Heart left ventricle (tissue), 16 donors: ENCODE measurements at regions not wholly inside any gene's neighbourhood (a gene's known extent, or its start where the extent isn't known, plus 50 kb on each side); places are given as distances from the start of the nearest gene placed in this dataset.

Source experiments
- ATAC-seq, 4 donors: fragments of 200-7000 bp; cut with Tn5 transposase; one replicate each; pipeline ENCODE4 v1.9.1; 2020 to 2022; ENCODE audit warnings: moderate library complexity in 4 of 4, mild to moderate bottlenecking in 3 of 4, moderate number of reproducible peaks in 1 of 4
- DNase-seq, 5 donors: peaks; one replicate each; pipeline ENCODE4 v3.0.0-alpha.2; 2020
- H3K27ac ChIP-seq, 12 donors: fragments of 200-600 bp; sonication (generic) in 4 of 12; one replicate each; pipeline versions ENCODE4 v1.5.0 to v1.8.0; 2016 to 2022; ENCODE audit warnings: mild to moderate bottlenecking in 2 of 12
- H3K27me3 ChIP-seq, 9 donors: fragments of 200-600 bp; sonication (generic) in 2 of 9; one replicate each; pipeline versions ENCODE4 v1.5.1 to v1.8.0; 2016 to 2022; ENCODE audit warnings: mild to moderate bottlenecking in 3 of 9
- H3K36me3 ChIP-seq, 9 donors: fragments of 200-600 bp; sonication (generic) in 2 of 9; one replicate each; pipeline versions ENCODE4 v1.5.0 to v1.8.0; 2018 to 2022; ENCODE audit warnings: mild to moderate bottlenecking in 2 of 9
- H3K4me1 ChIP-seq, 12 donors: fragments of 200-600 bp; sonication (generic) in 4 of 12; one replicate each; pipeline versions ENCODE4 v1.5.0 to v1.8.0; 2016 to 2022; ENCODE audit warnings: mild to moderate bottlenecking in 3 of 12
- H3K4me3 ChIP-seq, 12 donors: fragments of 200-600 bp; sonication (generic) in 4 of 12; one replicate each; pipeline versions ENCODE4 v1.5.0 to v1.8.0; 2017 to 2022; ENCODE audit warnings: mild to moderate bottlenecking in 9 of 12, moderate library complexity in 4 of 12
- H3K9me3 ChIP-seq, 12 donors: fragments of 200-600 bp; sonication (generic) in 4 of 12; one replicate each; pipeline versions ENCODE4 v1.5.0 to v1.8.0; 2016 to 2022; ENCODE audit warnings: mild to moderate bottlenecking in 1 of 12
- POLR2A ChIP-seq, 2 donors: fragments of 450-650 bp; IDR thresholded peaks; one replicate each; pipeline ENCODE4 v1.6.1; 2017; ENCODE audit warnings: antibody characterized with exemption in 2 of 2, mild to moderate bottlenecking in 2 of 2, moderate library complexity in 2 of 2
- WGBS, 4 donors: extraction: QIAGEN DNeasy Blood & Tissue Kit in 2 of 4; methylation state at CpG; one replicate each; pipeline versions ENCODE4 v1.1.5 to v1.1.7; 2013 to 2018; 5-methylcytosine and 5-hydroxymethylcytosine counted together
- intact Hi-C, 10 donors: fragments of 100-400 bp; cut with DNase I; formaldehyde crosslinking; loops; one replicate each; pipeline versions ENCODE4 v1.11.1 to v1.14.2; 2022
- TF ChIP-seq, protein P1 (sequence below), 12 donors: fragments of 200-600 bp; sonication (generic) in 4 of 12; IDR thresholded peaks; one replicate each; pipeline versions ENCODE4 v1.5.0 to v1.8.0; 2018 to 2022; ENCODE audit warnings: antibody characterized with exemption in 12 of 12, mild to moderate bottlenecking in 5 of 12
- donor health status: ischemic (EF 13 %, LVEDD 7.1; RV severe dilation, severe dysfunction).
- donor health status: healthy with polysubstance abuse.
- donor health status: DM: no; HTN: yes; CAD: no.
- donor health status: DM: no; HTN: no; CAD: no.
- donor health status: ischemic (EF 25% LVEDD 6.9; RV normal size, moderate dysfunction).
- donor health status: ischemic (EF 25% LVEDD 5.7; RV mildly dilated, moderate dysfunction).
- donor health status: healthy.
- donor health status: DM: yes; HTN: yes; CAD: no.
- donor health status: ischemic (EF 35%, LVEDD 5.7; RV mildly dilated, moderate dysfunction).
- donor health status: nonischemic (EF 11% LVEDD 7.7; RV severe dilation, severe dysfunction).
- donor health status: DM: yes; HTN: yes; CAD: no.
- donor health status: PGD.
- donor health status: ischemic (EF 29% LVEDD 5.4; RV normal size, mild dysfunction).
- donor health status: nonischemic (EF 23%, LVEDD 6.1; RV moderate dilation, normal function).

GRCh38 chr15:94602754-94603470 is 371.6 kb downstream of the MCTP2 start:
- WGBS, 4 donors = 34 to 41% (median 36%) methylated on average over 8 of the region's 8 CpGs
- ATAC-seq (no peak), DNase-seq (no peak)
- H3K27ac ChIP-seq = no peak overlapping the region
- H3K4me1 ChIP-seq = peaks cover 0 to 14% (median 0%) of the 10 kb centered on the region in 12 donors
- H3K36me3 ChIP-seq = no peaks in the 10 kb centered on the region
- H3K27me3 ChIP-seq = no peaks in the 10 kb centered on the region
- intact Hi-C loops = no loop called here
- no peak overlapping the region for H3K4me3 ChIP-seq
- H3K9me3 ChIP-seq = no peaks in the 10 kb centered on the region
- TF ChIP-seq, protein P1, sequence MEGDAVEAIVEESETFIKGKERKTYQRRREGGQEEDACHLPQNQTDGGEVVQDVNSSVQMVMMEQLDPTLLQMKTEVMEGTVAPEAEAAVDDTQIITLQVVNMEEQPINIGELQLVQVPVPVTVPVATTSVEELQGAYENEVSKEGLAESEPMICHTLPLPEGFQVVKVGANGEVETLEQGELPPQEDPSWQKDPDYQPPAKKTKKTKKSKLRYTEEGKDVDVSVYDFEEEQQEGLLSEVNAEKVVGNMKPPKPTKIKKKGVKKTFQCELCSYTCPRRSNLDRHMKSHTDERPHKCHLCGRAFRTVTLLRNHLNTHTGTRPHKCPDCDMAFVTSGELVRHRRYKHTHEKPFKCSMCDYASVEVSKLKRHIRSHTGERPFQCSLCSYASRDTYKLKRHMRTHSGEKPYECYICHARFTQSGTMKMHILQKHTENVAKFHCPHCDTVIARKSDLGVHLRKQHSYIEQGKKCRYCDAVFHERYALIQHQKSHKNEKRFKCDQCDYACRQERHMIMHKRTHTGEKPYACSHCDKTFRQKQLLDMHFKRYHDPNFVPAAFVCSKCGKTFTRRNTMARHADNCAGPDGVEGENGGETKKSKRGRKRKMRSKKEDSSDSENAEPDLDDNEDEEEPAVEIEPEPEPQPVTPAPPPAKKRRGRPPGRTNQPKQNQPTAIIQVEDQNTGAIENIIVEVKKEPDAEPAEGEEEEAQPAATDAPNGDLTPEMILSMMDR (IDR thresholded peaks at IDR 0.05) = no peak
- no peak for TF ChIP-seq POLR2A (IDR thresholded peaks at IDR 0.05)

GRCh38 chr15:94606286-94606685 is 374.9 kb downstream of the MCTP2 start:
- H3K4me1 ChIP-seq = peaks cover 0 to 20% (median 0%) of the 10 kb centered on the region in 12 donors
- no peaks in the 10 kb centered on the region for H3K27me3 ChIP-seq
- H3K4me3 ChIP-seq = no peak overlapping the region
- no peak overlapping the region for H3K27ac ChIP-seq
- ATAC-seq (no peak), DNase-seq (no peak)
- no peaks in the 10 kb centered on the region for H3K9me3 ChIP-seq
- no peaks in the 10 kb centered on the region for H3K36me3 ChIP-seq
- intact Hi-C loops = no loop called here
- no peak for TF ChIP-seq POLR2A (IDR thresholded peaks at IDR 0.05)
- TF ChIP-seq, protein P1 (IDR thresholded peaks at IDR 0.05) = no peak

GRCh38 chr15:94607176-94607654 is 375.9 kb downstream of the MCTP2 start:
- H3K27ac ChIP-seq = peak overlapping the region in 6 of 12 donors; percentile 14 to 55 (median 24)
- WGBS, 4 donors = 40 to 52% (median 43%) methylated on average over 7 of the region's 7 CpGs
- DNase-seq (peak; percentile 37 to 64 (median 43)), ATAC-seq (peak; percentile 55 to 81 (median 68))
- H3K4me3 ChIP-seq = no peak overlapping the region
- no peaks in the 10 kb centered on the region for H3K36me3 ChIP-seq
- H3K9me3 ChIP-seq = no peaks in the 10 kb centered on the region
- intact Hi-C loops = no loop called here
- TF ChIP-seq, protein P1 (IDR thresholded peaks at IDR 0.05) = no peak
- no peak for TF ChIP-seq POLR2A (IDR thresholded peaks at IDR 0.05)
- peaks cover 0 to 20% (median 0%) of the 10 kb centered on the region in 12 donors for H3K4me1 ChIP-seq
- no peaks in the 10 kb centered on the region for H3K27me3 ChIP-seq

DNA sequence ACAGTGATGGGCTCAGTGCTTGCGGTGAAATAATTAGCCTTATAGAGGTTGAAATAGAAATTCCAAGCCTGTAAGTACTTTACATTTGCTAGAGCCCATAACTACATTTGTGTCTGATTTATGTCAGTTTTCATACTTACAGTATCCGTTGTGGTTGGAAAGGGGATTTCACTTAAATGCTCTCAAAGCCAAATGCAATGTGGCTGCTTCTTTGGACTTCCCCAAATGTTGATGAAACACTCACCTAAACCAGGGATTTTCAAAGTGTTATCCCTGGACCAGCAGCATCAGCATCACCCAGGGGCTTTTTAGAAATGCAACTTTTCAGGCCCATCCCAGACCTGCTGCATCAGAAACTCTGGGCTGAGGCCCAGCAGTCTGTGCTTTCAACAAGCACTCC is 378.7 kb downstream of the MCTP2 start:
- peaks cover 0 to 20% (median 0%) of the 10 kb centered on the region in 12 donors for H3K4me1 ChIP-seq
- WGBS, 4 donors = 38 to 47% (median 43%) methylated on average over 2 of the region's 2 CpGs
- no peak for ATAC-seq
- DNase-seq = no peak
- TF ChIP-seq POLR2A (IDR thresholded peaks at IDR 0.05) = no peak
- TF ChIP-seq, protein P1 (IDR thresholded peaks at IDR 0.05) = no peak
- no peaks in the 10 kb centered on the region for H3K27me3 ChIP-seq
- H3K36me3 ChIP-seq = no peaks in the 10 kb centered on the region
- intact Hi-C loops = no loop called here
- no peak overlapping the region for H3K27ac ChIP-seq
- no peaks in the 10 kb centered on the region for H3K9me3 ChIP-seq
- H3K4me3 ChIP-seq = no peak overlapping the region
